IMR-90 (cell line): ENCODE measurements at regions not wholly inside any gene's neighbourhood (a gene's known extent, or its start where the extent isn't known, plus 50 kb on each side); places are given as distances from the start of the nearest gene placed in this dataset.
A peak's percentile ranks its signal among the peaks of the same experiment; 100 is the strongest.

Source experiments
- ATAC-seq: fragments of 200-7000 bp; cut with Tn5 transposase; 2 replicates; pipeline ENCODE4 v1.9.1; 2020; ENCODE audit warnings: low read depth, mild to moderate bottlenecking, moderate library complexity
- BruUV-seq: library from RNA; stranded (reverse); fragments of 400-500 nt; replicated peaks from 2 replicates; lab custom pipeline; 2021; lab: Mats Ljungman, UMichigan
- CTCF ChIA-PET: fragments of 300-600 bp; formaldehyde crosslinking; extraction: SDS; loops from one replicate; lab custom pipeline; 2021; ENCODE audit warnings: antibody characterized with exemption; lab: Yijun Ruan, JAX
- POLR2A ChIA-PET: fragments of 300-600 bp; sonication (Branson Sonifier 250); formaldehyde crosslinking; loops from one replicate; lab custom pipeline; 2022; ENCODE audit warnings: antibody characterized with exemption; ENCODE audit not compliant: unreplicated experiment; lab: Charles Lee
- DNase-seq: peaks from one replicate; pipeline ENCODE4 v3.0.0; 2013
- H2AFZ ChIP-seq: replicated peaks from 2 replicates; pipeline ENCODE3; 2013; ENCODE audit warnings: low read length, mild to moderate bottlenecking; ENCODE audit not compliant: poor library complexity
- H2AK5ac ChIP-seq: 2 replicates; pipeline ENCODE4 v1.6.1; 2013; ENCODE audit warnings: low read depth, low read length, inconsistent platforms
- H2AK9ac ChIP-seq: replicated peaks from 2 replicates; pipeline ENCODE3; 2013; ENCODE audit warnings: mild to moderate bottlenecking, low read depth, low read length, moderate library complexity; ENCODE audit not compliant: poor library complexity
- H2BK120ac ChIP-seq: 2 replicates; pipeline ENCODE4 v1.6.1; 2013; ENCODE audit warnings: low read depth, low read length, inconsistent platforms
- H2BK15ac ChIP-seq: 3 replicates; pipeline ENCODE4 v1.6.1; 2013; ENCODE audit warnings: low read depth, low read length, inconsistent platforms
- H2BK20ac ChIP-seq: 2 replicates; pipeline ENCODE4 v1.6.1; 2013; ENCODE audit warnings: low read depth, mild to moderate bottlenecking, inconsistent platforms, low read length, moderate library complexity
- H2BK5ac ChIP-seq: 2 replicates; pipeline ENCODE4 v1.6.1; 2013; ENCODE audit warnings: mild to moderate bottlenecking, low read depth, low read length, inconsistent platforms; ENCODE audit not compliant: poor library complexity, severe bottlenecking
- H3K14ac ChIP-seq: replicated peaks from 2 replicates; pipeline ENCODE4 v1.6.1; 2013; ENCODE audit warnings: low read depth, low read length, inconsistent platforms
- H3K18ac ChIP-seq: 2 replicates; pipeline ENCODE4 v1.6.1; 2013; ENCODE audit warnings: low read depth, low read length, control low read depth
- H3K23ac ChIP-seq: 2 replicates; pipeline ENCODE4 v1.6.1; 2013; ENCODE audit warnings: low read depth, low read length, inconsistent platforms
- H3K27ac ChIP-seq: 2 replicates; pipeline ENCODE4 v1.5.1; 2013; ENCODE audit warnings: mild to moderate bottlenecking, control low read depth, low read length; ENCODE audit not compliant: insufficient read depth
- H3K27me3 ChIP-seq: 2 replicates; pipeline ENCODE4 v1.6.1; 2013; ENCODE audit warnings: low read length; ENCODE audit not compliant: control insufficient read depth, insufficient read depth
- H3K36me3 ChIP-seq: 2 replicates; pipeline ENCODE4 v1.6.1; 2013; ENCODE audit warnings: low read length, mixed read lengths; ENCODE audit not compliant: control insufficient read depth, insufficient read depth
- H3K4ac ChIP-seq: 2 replicates; pipeline ENCODE4 v1.6.1; 2013; ENCODE audit warnings: low read depth, low read length, inconsistent platforms
- H3K4me1 ChIP-seq: 2 replicates; pipeline ENCODE4 v1.6.1; 2013; ENCODE audit warnings: low read length, mixed read lengths; ENCODE audit not compliant: control insufficient read depth, insufficient read depth
- H3K4me2 ChIP-seq: 2 replicates; pipeline ENCODE4 v1.6.1; 2013; ENCODE audit warnings: low read depth, mild to moderate bottlenecking, control low read depth, low read length, moderate library complexity
- H3K4me3 ChIP-seq: 2 replicates; pipeline ENCODE4 v1.5.1; 2013; ENCODE audit warnings: low read depth, mild to moderate bottlenecking, control low read depth, low read length, moderate library complexity; ENCODE audit not compliant: insufficient read depth
- H3K56ac ChIP-seq: 2 replicates; pipeline ENCODE4 v1.6.1; 2013; ENCODE audit warnings: low read length, inconsistent platforms; ENCODE audit not compliant: insufficient read depth; ENCODE audit errors: extremely low read depth
- H3K79me1 ChIP-seq, 2 experiments: 2 replicates each; pipeline ENCODE4 v1.6.1; 2013; ENCODE audit warnings: low read length in 2 of 2, inconsistent platforms in 1 of 2, low read depth in 1 of 2
- H3K9ac ChIP-seq: 2 replicates; pipeline ENCODE4 v1.6.1; 2013; ENCODE audit warnings: low read depth, low read length, control low read depth
- H3K9me1 ChIP-seq: 2 replicates; pipeline ENCODE4 v1.6.1; 2013; ENCODE audit warnings: low read length, inconsistent platforms; ENCODE audit not compliant: insufficient read depth
- H3K9me3 ChIP-seq: 2 replicates; pipeline ENCODE4 v1.6.1; 2013; ENCODE audit warnings: low read length; ENCODE audit not compliant: control insufficient read depth, insufficient read depth
- H4K20me1 ChIP-seq: 2 replicates; pipeline ENCODE4 v1.6.1; 2013; ENCODE audit warnings: low read length, inconsistent platforms; ENCODE audit not compliant: insufficient read depth
- H4K5ac ChIP-seq: 2 replicates; pipeline ENCODE4 v1.6.1; 2013; ENCODE audit warnings: mild to moderate bottlenecking, low read depth, low read length, control low read depth
- H4K8ac ChIP-seq, 2 experiments: 2 replicates each; pipeline ENCODE4 v1.6.1; 2013; ENCODE audit warnings: low read depth in 2 of 2, low read length in 2 of 2, control low read depth in 1 of 2, inconsistent platforms in 1 of 2
- H4K91ac ChIP-seq: 2 replicates; pipeline ENCODE4 v1.6.1; 2013; ENCODE audit warnings: low read depth, low read length, inconsistent platforms; ENCODE audit not compliant: insufficient read depth
- CHD1 ChIP-seq: IDR thresholded peaks from 2 replicates; pipeline ENCODE4 v1.6.1; 2012; ENCODE audit warnings: low read depth, low read length, improper control_type of control experiment
- MAFK ChIP-seq: IDR thresholded peaks from 2 replicates; pipeline ENCODE4 v1.6.1; 2012; ENCODE audit warnings: low read depth, low read length, improper control_type of control experiment
- MAZ ChIP-seq: IDR thresholded peaks from 2 replicates; pipeline ENCODE4 v1.6.1; 2012; ENCODE audit warnings: low read depth, mild to moderate bottlenecking, low read length, improper control_type of control experiment, moderate library complexity, borderline replicate concordance
- NFE2L2 ChIP-seq: fragments of 150-350 bp; IDR thresholded peaks from 2 replicates; pipeline ENCODE4 v1.6.1; 2016; ENCODE audit warnings: low read depth, mild to moderate bottlenecking, low read length
- POLR2A ChIP-seq: IDR thresholded peaks from 2 replicates; pipeline ENCODE4 v1.6.1; 2012; ENCODE audit warnings: mild to moderate bottlenecking, low read depth, low read length
- RCOR1 ChIP-seq: IDR thresholded peaks from 2 replicates; pipeline ENCODE4 v1.6.1; 2012; ENCODE audit warnings: mild to moderate bottlenecking, low read length, improper control_type of control experiment; ENCODE audit not compliant: insufficient replicate concordance
- RFX5 ChIP-seq: IDR thresholded peaks from 2 replicates; pipeline ENCODE4 v1.8.0; 2012; ENCODE audit warnings: low read depth, mild to moderate bottlenecking, low read length, moderate library complexity
- SMC3 ChIP-seq: fragments of 150-350 bp; IDR thresholded peaks from 2 replicates; pipeline ENCODE4 v1.6.1; 2016; ENCODE audit warnings: low read depth, mild to moderate bottlenecking, antibody characterized with exemption, low read length, moderate library complexity
- WGBS, 2 experiments: methylation state at CpG; one replicate each; pipeline versions ENCODE4 v1.1.5 to v1.1.7; 2013; ENCODE audit warnings: missing lambda C conversion rate in 2 of 2; ENCODE audit not compliant: insufficient read length in 1 of 2; ENCODE audit errors: extremely low coverage in 2 of 2; 5-methylcytosine and 5-hydroxymethylcytosine counted together
- dilution Hi-C: fragments of 300-500 bp; cut with HindIII; formaldehyde crosslinking; loops from one replicate; pipeline ENCODE4 v1.14.3; 2018; ENCODE audit warnings: low sequenced_read_pairs; ENCODE audit not compliant: unreplicated experiment
- in situ Hi-C: fragments of 300-500 bp; cut with MboI; formaldehyde crosslinking; loops from 3 replicates; pipeline ENCODE4 v1.14.3; 2019; ENCODE audit warnings: low sequenced_read_pairs, inconsistent platforms, mixed read lengths
- intact Hi-C: fragments of 100-400 bp; cut with micrococcal nuclease; formaldehyde crosslinking; loops from 2 replicates; pipeline ENCODE4 v1.10.0; 2022

GRCh38 chr20:56761393-56761792 is 132.3 kb downstream of the TFAP2C start:
- H3K27me3 ChIP-seq, result no peaks in the 10 kb centered on the region; the same call in 1 of the 2 replicates
- H2BK15ac ChIP-seq, result no peak overlapping the region
- H4K8ac ChIP-seq, result no peak overlapping the region
- H2AK5ac ChIP-seq, result no peak overlapping the region
- peaks cover 5% of the 10 kb centered on the region; the same call in 1 of the 2 replicates for H3K9me3 ChIP-seq
- no peak overlapping the region for H2AFZ ChIP-seq
- ChIA-PET POLR2A (no interaction called here), CTCF (no interaction called here)
- no peak overlapping the region for H3K4me2 ChIP-seq
- H3K56ac ChIP-seq, result no peak overlapping the region
- 52% methylated on average over 2 of the region's 2 CpGs; no CpG with 5 or more reads in 1 of the 2 experiments for WGBS, 2 experiments
- no peak overlapping the region for H2BK120ac ChIP-seq
- intact Hi-C loops, result no loop called here
- H3K4ac ChIP-seq, result no peak overlapping the region
- no peak overlapping the region for H4K5ac ChIP-seq
- no peak overlapping the region for H3K9ac ChIP-seq
- H3K27ac ChIP-seq, result no peak overlapping the region
- H3K9me1 ChIP-seq, result no peaks in the 10 kb centered on the region
- H4K91ac ChIP-seq, result no peak overlapping the region
- dilution Hi-C loops, result no loop called here
- H2BK20ac ChIP-seq, result no peak overlapping the region
- H3K18ac ChIP-seq, result no peak overlapping the region
- no peak overlapping the region for H2AK9ac ChIP-seq
- DNase-seq (no peak), ATAC-seq (no peak)
- H3K36me3 ChIP-seq, result no peaks in the 10 kb centered on the region
- no peak for TF ChIP-seq MAZ
- no peak for TF ChIP-seq RCOR1
- no peak for TF ChIP-seq POLR2A
- no peak for TF ChIP-seq RFX5
- no peak for TF ChIP-seq SMC3
- TF ChIP-seq CHD1, result no peak
- no peak for TF ChIP-seq NFE2L2
- no peak for TF ChIP-seq MAFK
- no peak overlapping the region for H3K4me3 ChIP-seq
- no peaks in the 10 kb centered on the region for H4K20me1 ChIP-seq
- H3K4me1 ChIP-seq, result no peaks in the 10 kb centered on the region
- H3K23ac ChIP-seq, result no peak overlapping the region
- no peaks in the 10 kb centered on the region for H3K79me1 ChIP-seq
- H3K14ac ChIP-seq, result no peak overlapping the region
- in situ Hi-C loops, result no loop called here
- BruUV-seq, result no TSS peak
- H2BK5ac ChIP-seq, result peak overlapping the region; percentile 67
